Psoas muscle (tissue), 7 donors: ENCODE measurements at regions not wholly inside any gene's neighbourhood (a gene's known extent, or its start where the extent isn't known, plus 50 kb on each side); places are given as distances from the start of the nearest gene placed in this dataset.

ENCODE experiments used
- ATAC-seq, 4 donors: fragments of 200-7000 bp; cut with Tn5 transposase; one replicate each; pipeline ENCODE4 v1.9.1; 2020; ENCODE audit warnings: moderate library complexity in 3 of 4, mild to moderate bottlenecking in 2 of 4
- DNase-seq, 2 donors: peaks; one replicate each; pipeline ENCODE4 v3.0.0-alpha.2; 2020
- H3K27ac ChIP-seq: fragments of 200-600 bp; one replicate; pipeline ENCODE4 v1.8.0; 2022
- H3K27me3 ChIP-seq, 3 donors: fragments of 200-600 bp in 1 of 3; one replicate each; pipeline versions ENCODE4 v1.6.1 to v1.8.0; 2013 to 2022; ENCODE audit warnings: low read length in 2 of 3, mild to moderate bottlenecking in 2 of 3, moderate library complexity in 1 of 3; ENCODE audit not compliant: insufficient read depth in 3 of 3
- H3K36me3 ChIP-seq, 2 donors: fragments of 200-600 bp in 1 of 2; one replicate each; pipeline versions ENCODE4 v1.6.1 to v1.8.0; 2013 to 2022; ENCODE audit warnings: low read depth in 1 of 2, mild to moderate bottlenecking in 1 of 2, moderate library complexity in 1 of 2; ENCODE audit not compliant: insufficient read depth in 1 of 2
- H3K4me1 ChIP-seq: fragments of 200-600 bp; one replicate; pipeline ENCODE4 v1.8.0; 2022
- H3K4me3 ChIP-seq: fragments of 200-600 bp; one replicate; pipeline ENCODE4 v1.8.0; 2022; ENCODE audit warnings: mild to moderate bottlenecking
- H3K9me3 ChIP-seq: fragments of 200-600 bp; one replicate; pipeline ENCODE4 v1.8.0; 2022
- WGBS, 3 donors: extraction: QIAGEN DNeasy Blood & Tissue Kit; methylation state at CpG; one replicate each; pipeline versions ENCODE4 v1.1.6 to v1.1.7; 2013; 5-methylcytosine and 5-hydroxymethylcytosine counted together
- intact Hi-C, 2 donors: fragments of 100-400 bp; cut with DNase I; formaldehyde crosslinking; loops; one replicate each; pipeline versions ENCODE4 v1.11.0 to v1.14.2; 2022
- TF ChIP-seq, protein P1 (sequence below): fragments of 200-600 bp; IDR thresholded peaks from one replicate; pipeline ENCODE4 v1.8.0; 2022; ENCODE audit warnings: antibody characterized with exemption
- donor health status: healthy with polysubstance abuse.
- donor health status: DM: no; HTN: no; CAD: no; lungs with moderate emphysema.
- donor health status: Bipolar disorder and iron deficiency.
- donor health status: healthy.
- donor health status: DM: yes; HTN: yes; CAD: no.
- donor health status: DM: no; HTN: no; CAD: no.
- donor health status: DM: yes; HTN: yes; CAD: no.

DNA sequence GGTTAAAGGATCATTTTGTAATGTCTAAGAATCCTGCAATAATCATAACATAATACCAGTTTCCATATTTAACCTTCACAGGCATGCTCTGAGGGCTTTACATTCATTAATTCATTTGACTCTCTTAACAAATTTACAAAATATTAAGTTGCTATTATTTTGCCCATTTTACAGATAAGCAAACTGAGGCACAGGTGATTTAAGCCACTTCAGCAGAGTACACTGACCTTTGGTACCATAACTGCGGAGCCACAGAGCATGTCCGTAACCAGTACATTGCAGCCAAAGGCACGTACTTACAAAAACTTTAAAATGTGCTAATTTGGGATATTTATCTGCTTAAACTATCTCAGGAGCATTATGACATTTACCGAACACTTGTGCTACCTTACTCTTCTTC is 169.4 kb upstream of the MYO16 start:
- Histone ChIP-seq H3K4me3 (no peak overlapping the region), H3K9me3 (no peaks in the 10 kb centered on the region), H3K4me1 (no peaks in the 10 kb centered on the region), H3K27me3 (no peaks in the 10 kb centered on the region), H3K36me3 (no peaks in the 10 kb centered on the region), H3K27ac (no peak overlapping the region)
- intact Hi-C loops, result no loop called here
- DNase-seq (no peak), ATAC-seq (no peak)
- WGBS, 3 donors, result 88 to 95% (median 93%) methylated on average over 4 of the region's 4 CpGs
- TF ChIP-seq, protein P1, sequence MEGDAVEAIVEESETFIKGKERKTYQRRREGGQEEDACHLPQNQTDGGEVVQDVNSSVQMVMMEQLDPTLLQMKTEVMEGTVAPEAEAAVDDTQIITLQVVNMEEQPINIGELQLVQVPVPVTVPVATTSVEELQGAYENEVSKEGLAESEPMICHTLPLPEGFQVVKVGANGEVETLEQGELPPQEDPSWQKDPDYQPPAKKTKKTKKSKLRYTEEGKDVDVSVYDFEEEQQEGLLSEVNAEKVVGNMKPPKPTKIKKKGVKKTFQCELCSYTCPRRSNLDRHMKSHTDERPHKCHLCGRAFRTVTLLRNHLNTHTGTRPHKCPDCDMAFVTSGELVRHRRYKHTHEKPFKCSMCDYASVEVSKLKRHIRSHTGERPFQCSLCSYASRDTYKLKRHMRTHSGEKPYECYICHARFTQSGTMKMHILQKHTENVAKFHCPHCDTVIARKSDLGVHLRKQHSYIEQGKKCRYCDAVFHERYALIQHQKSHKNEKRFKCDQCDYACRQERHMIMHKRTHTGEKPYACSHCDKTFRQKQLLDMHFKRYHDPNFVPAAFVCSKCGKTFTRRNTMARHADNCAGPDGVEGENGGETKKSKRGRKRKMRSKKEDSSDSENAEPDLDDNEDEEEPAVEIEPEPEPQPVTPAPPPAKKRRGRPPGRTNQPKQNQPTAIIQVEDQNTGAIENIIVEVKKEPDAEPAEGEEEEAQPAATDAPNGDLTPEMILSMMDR, result no peak

DNA sequence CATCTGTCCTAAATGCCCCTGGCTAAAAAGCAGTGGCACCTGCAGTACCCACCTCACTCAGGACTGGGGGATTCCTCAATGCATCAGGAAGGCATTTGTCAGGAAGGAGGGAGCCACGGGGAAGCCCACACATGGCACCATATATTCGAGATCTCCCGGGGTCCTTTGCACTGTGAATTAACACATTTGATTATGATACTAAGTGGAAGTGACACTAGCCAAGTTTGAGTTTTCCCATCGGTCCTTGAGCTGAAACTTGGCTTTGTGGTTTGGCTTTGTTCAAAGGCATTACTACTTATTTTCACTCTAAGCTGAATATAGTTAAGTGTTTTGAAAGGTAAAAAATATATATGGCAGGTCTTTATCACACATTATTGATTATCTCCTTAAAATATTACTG is 168.7 kb upstream of the MYO16 start:
- H3K9me3 ChIP-seq, result no peaks in the 10 kb centered on the region
- TF ChIP-seq, protein P1, result no peak
- H3K4me1 ChIP-seq, result no peaks in the 10 kb centered on the region
- no peak for ATAC-seq
- no peak overlapping the region for H3K4me3 ChIP-seq
- H3K36me3 ChIP-seq, result no peaks in the 10 kb centered on the region
- DNase-seq, result no peak
- intact Hi-C loops, result no loop called here
- 54 to 71% (median 66%) methylated on average over 4 of the region's 4 CpGs for WGBS, 3 donors
- H3K27ac ChIP-seq, result no peak overlapping the region
- no peaks in the 10 kb centered on the region for H3K27me3 ChIP-seq

DNA sequence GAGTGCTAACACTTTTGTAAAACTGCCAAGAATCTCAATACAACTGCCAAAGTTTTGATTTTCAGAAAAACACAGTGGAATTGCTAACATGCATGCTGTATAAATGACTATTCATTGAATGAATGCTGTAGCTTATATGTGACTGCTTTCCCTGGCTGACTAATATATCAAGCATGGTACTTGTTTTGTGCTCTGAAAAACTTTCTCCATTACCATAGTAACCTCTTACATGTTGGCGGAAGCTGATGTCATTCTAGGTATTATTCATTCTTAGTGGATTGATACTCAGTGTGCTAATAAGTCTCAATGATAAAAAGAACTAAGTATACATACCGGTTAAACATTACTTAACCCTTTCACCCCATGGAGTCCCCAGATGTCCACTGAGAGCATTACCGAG is 166.1 kb upstream of the MYO16 start:
- no peak overlapping the region for H3K4me3 ChIP-seq
- TF ChIP-seq, protein P1, result no peak
- DNase-seq (no peak), ATAC-seq (no peak)
- H3K27ac ChIP-seq, result no peak overlapping the region
- peaks cover 5% of the 10 kb centered on the region for H3K9me3 ChIP-seq
- WGBS, 3 donors, result 63 to 69% (median 65%) methylated on average over 3 of the region's 3 CpGs
- H3K36me3 ChIP-seq, result no peaks in the 10 kb centered on the region
- H3K4me1 ChIP-seq, result no peaks in the 10 kb centered on the region
- H3K27me3 ChIP-seq, result no peaks in the 10 kb centered on the region
- intact Hi-C loops, result no loop called here

DNA sequence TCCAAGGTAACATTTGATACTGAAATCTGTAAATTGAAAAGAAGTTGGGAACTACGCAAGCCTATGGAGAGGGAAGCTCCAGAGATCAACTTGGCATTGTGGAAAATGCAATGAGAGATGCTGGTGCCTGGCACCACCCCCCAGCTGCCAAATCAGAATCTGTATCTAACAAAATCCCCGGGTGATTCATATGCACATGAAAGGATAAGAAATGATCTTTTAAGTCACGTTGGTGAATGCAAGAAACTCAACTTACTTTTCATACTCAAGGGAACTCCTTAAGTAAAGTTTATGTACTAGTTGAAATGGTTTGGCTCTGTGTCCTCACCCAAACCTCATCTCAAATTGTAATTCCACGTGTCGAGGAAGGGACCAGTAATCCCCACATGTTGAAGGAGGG is 158.5 kb upstream of the MYO16 start:
- DNase-seq (no peak), ATAC-seq (no peak)
- Histone ChIP-seq H3K27me3 (no peaks in the 10 kb centered on the region), H3K27ac (no peak overlapping the region), H3K9me3 (peaks cover 5% of the 10 kb centered on the region), H3K36me3 (no peaks in the 10 kb centered on the region), H3K4me1 (no peaks in the 10 kb centered on the region), H3K4me3 (no peak overlapping the region)
- 62 to 67% (median 66%) methylated on average over 5 of the region's 5 CpGs for WGBS, 3 donors
- intact Hi-C loops, result no loop called here
- TF ChIP-seq, protein P1, result no peak

DNA sequence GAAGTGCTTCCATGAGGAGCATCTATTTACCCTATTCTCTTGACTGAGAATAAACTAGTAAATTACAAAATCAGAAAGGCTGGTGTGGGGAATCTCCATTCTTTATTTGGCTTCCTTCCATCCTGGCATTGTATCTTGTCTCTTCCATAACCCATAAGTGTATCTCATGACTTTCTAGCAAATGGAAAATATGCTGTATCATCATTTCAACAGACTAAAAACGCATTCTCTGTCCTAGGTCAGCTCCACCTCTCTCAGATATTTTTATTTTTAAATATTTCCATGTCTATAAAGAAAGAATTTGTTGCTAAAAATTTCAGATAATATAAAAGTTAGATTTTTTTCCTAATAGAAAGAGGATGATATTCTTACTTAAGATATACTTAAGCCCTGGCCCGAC is 154.2 kb upstream of the MYO16 start:
- Histone ChIP-seq H3K4me1 (no peaks in the 10 kb centered on the region), H3K36me3 (no peaks in the 10 kb centered on the region), H3K9me3 (no peaks in the 10 kb centered on the region), H3K27ac (no peak overlapping the region), H3K4me3 (no peak overlapping the region), H3K27me3 (no peaks in the 10 kb centered on the region)
- TF ChIP-seq, protein P1, result no peak
- WGBS, 3 donors, result 76 to 83% (median 83%) methylated on average over 2 of the region's 2 CpGs
- DNase-seq (no peak), ATAC-seq (no peak)
- intact Hi-C loops, result loop anchor here in 1 of 2 donors (5.0 kb wide), 1 partner anchor 213 kb away; no protein-coding TSS in a partner anchor
